ENCODE measurements at regions not wholly inside any gene's neighbourhood (a gene's known extent, or its start where the extent isn't known, plus 50 kb on each side); places are given as distances from the start of the nearest gene placed in this dataset.

DNA sequence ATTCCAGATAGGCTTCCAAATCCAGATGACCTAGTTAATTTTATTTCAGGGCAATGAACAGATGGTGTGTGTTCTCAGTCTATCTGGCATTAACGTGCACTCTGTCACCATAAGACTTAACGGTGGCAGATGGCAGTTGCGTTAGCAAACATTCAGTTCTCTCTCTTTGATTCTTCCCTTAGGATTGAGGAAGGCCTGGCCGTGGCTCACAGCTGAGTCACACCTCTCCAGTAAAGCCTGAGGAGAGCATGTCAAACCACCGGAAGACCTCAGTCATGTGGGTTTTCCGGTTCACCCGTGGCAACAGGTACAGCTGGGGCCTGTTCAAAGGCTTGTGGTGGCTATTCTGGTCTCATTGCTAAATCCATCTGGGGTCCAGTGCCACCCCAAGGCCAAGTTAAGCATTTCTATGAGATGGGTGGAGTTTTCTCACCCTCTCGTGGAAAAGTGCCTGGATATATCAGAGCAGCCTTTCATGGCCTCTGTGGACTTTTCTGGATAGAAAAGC is 545.1 kb upstream of the ATP2B1 start:
- H3K27ac ChIP-seq (ENCODE audit: insufficient read depth, low read length, poor library complexity, severe bottlenecking): no peak overlapping the region
- ATAC-seq (ENCODE audit: low read depth in 2 of 2): peak; percentile 79 to 82
- Mint-ChIP-seq H3K4me3 (no peak overlapping the region), H3K27me3 (peaks cover 4% of the 10 kb centered on the region), H3K36me3 (no peaks in the 10 kb centered on the region), H3K4me1 (peaks cover 5 to 23% (median 9%) of the 10 kb centered on the region in 4 donors), H3K9me3 (no peaks in the 10 kb centered on the region), H3K27ac (no peak overlapping the region)
- H3K9me3 ChIP-seq (ENCODE audit: control insufficient read depth in 2 of 2, low read length in 2 of 2): no peaks in the 10 kb centered on the region
- peak; percentile 4 to 54 (median 5) for DNase-seq
- H3K36me3 ChIP-seq (ENCODE audit: control insufficient read depth, insufficient read depth, low read length): no peaks in the 10 kb centered on the region
- H3K27me3 ChIP-seq (ENCODE audit: control insufficient read depth, insufficient read depth, low read length): no peaks in the 10 kb centered on the region
- no peak overlapping the region for H3K4me3 ChIP-seq (ENCODE audit: low read depth, low read length)
- peaks cover 5% of the 10 kb centered on the region for H3K4me1 ChIP-seq (ENCODE audit: control insufficient read depth, insufficient read depth, low read length, poor library complexity, severe bottlenecking)

DNA sequence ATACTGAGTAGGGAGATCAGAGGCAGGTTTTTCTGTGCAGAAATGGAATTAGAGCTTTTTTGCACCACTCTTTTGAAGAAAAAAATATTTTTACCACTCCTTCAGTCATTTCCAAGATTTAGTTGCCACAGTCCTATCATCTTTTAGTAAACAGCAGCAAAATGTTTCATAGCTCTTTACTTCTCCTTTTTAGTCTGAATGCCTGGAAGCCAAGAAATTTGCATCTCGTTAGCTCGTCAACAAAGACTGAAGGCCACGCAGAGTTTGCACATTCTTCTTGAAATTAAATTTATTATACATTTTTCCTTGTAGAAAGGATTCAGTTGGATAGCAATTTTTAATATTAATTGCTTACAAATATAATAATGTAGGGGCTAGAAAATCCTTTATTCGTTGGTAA is 544.5 kb upstream of the ATP2B1 start:
- H3K4me1 ChIP-seq (ENCODE audit: control insufficient read depth, insufficient read depth, low read length, poor library complexity, severe bottlenecking): peaks cover 5% of the 10 kb centered on the region
- H3K4me3 Mint-ChIP-seq: no peak overlapping the region
- no peak overlapping the region for H3K27ac ChIP-seq (ENCODE audit: insufficient read depth, low read length, poor library complexity, severe bottlenecking)
- H3K27me3 Mint-ChIP-seq: peaks cover 4% of the 10 kb centered on the region
- H3K36me3 Mint-ChIP-seq: no peaks in the 10 kb centered on the region
- no peak overlapping the region for H3K27ac Mint-ChIP-seq
- no peaks in the 10 kb centered on the region for H3K36me3 ChIP-seq (ENCODE audit: control insufficient read depth, insufficient read depth, low read length)
- H3K4me3 ChIP-seq (ENCODE audit: low read depth, low read length): no peak overlapping the region
- ATAC-seq (ENCODE audit: low read depth in 2 of 2) (no peak), DNase-seq (no peak)
- H3K9me3 ChIP-seq (ENCODE audit: control insufficient read depth in 2 of 2, low read length in 2 of 2): no peaks in the 10 kb centered on the region
- no peaks in the 10 kb centered on the region for H3K27me3 ChIP-seq (ENCODE audit: control insufficient read depth, insufficient read depth, low read length)
- peaks cover 5 to 23% (median 9%) of the 10 kb centered on the region in 4 donors for H3K4me1 Mint-ChIP-seq
- no peaks in the 10 kb centered on the region for H3K9me3 Mint-ChIP-seq

GRCh38 chr12:90250766-90251165 is 542.1 kb upstream of the ATP2B1 start:
- Mint-ChIP-seq H3K36me3 (no peaks in the 10 kb centered on the region), H3K27ac (no peak overlapping the region), H3K9me3 (no peaks in the 10 kb centered on the region), H3K27me3 (peaks cover 10% of the 10 kb centered on the region), H3K4me1 (peaks cover 5 to 23% (median 9%) of the 10 kb centered on the region in 4 donors), H3K4me3 (no peak overlapping the region)
- H3K27ac ChIP-seq (ENCODE audit: insufficient read depth, low read length, poor library complexity, severe bottlenecking): no peak overlapping the region
- no peak overlapping the region for H3K4me3 ChIP-seq (ENCODE audit: low read depth, low read length)
- no peaks in the 10 kb centered on the region for H3K36me3 ChIP-seq (ENCODE audit: control insufficient read depth, insufficient read depth, low read length)
- ATAC-seq (ENCODE audit: low read depth in 2 of 2) (no peak), DNase-seq (no peak)
- no peaks in the 10 kb centered on the region for H3K27me3 ChIP-seq (ENCODE audit: control insufficient read depth, insufficient read depth, low read length)
- no peaks in the 10 kb centered on the region for H3K9me3 ChIP-seq (ENCODE audit: control insufficient read depth in 2 of 2, low read length in 2 of 2)
- peaks cover 5% of the 10 kb centered on the region for H3K4me1 ChIP-seq (ENCODE audit: control insufficient read depth, insufficient read depth, low read length, poor library complexity, severe bottlenecking)

GRCh38 chr12:90250042-90250441 is 541.4 kb upstream of the ATP2B1 start:
- Mint-ChIP-seq H3K27ac (no peak overlapping the region), H3K9me3 (no peaks in the 10 kb centered on the region), H3K4me1 (peaks cover 5 to 23% (median 9%) of the 10 kb centered on the region in 4 donors), H3K4me3 (no peak overlapping the region), H3K36me3 (no peaks in the 10 kb centered on the region), H3K27me3 (peaks cover 12% of the 10 kb centered on the region)
- Histone ChIP-seq H3K4me1 (ENCODE audit: control insufficient read depth, insufficient read depth, low read length, poor library complexity, severe bottlenecking) (peaks cover 5% of the 10 kb centered on the region), H3K36me3 (ENCODE audit: control insufficient read depth, insufficient read depth, low read length) (no peaks in the 10 kb centered on the region), H3K27me3 (ENCODE audit: control insufficient read depth, insufficient read depth, low read length) (no peaks in the 10 kb centered on the region), H3K4me3 (ENCODE audit: low read depth, low read length) (no peak overlapping the region), H3K27ac (ENCODE audit: insufficient read depth, low read length, poor library complexity, severe bottlenecking) (no peak overlapping the region), H3K9me3 (ENCODE audit: control insufficient read depth in 2 of 2, low read length in 2 of 2) (no peaks in the 10 kb centered on the region)
- no peak for ATAC-seq (ENCODE audit: low read depth in 2 of 2)
- DNase-seq: no peak

- ATAC-seq (ENCODE audit: low read depth in 2 of 2): no peak
- Mint-ChIP-seq H3K4me3 (no peak overlapping the region), H3K27me3 (peaks cover 12% of the 10 kb centered on the region), H3K27ac (no peak overlapping the region), H3K36me3 (no peaks in the 10 kb centered on the region), H3K9me3 (no peaks in the 10 kb centered on the region), H3K4me1 (peaks cover 0 to 2% (median under 1%) of the 10 kb centered on the region in 4 donors)
- H3K27me3 ChIP-seq (ENCODE audit: control insufficient read depth, insufficient read depth, low read length): peaks cover 4% of the 10 kb centered on the region
- no peaks in the 10 kb centered on the region for H3K9me3 ChIP-seq (ENCODE audit: control insufficient read depth in 2 of 2, low read length in 2 of 2)
- no peak for DNase-seq
- H3K36me3 ChIP-seq (ENCODE audit: control insufficient read depth, insufficient read depth, low read length): no peaks in the 10 kb centered on the region
- no peaks in the 10 kb centered on the region for H3K4me1 ChIP-seq (ENCODE audit: control insufficient read depth, insufficient read depth, low read length, poor library complexity, severe bottlenecking)
- no peak overlapping the region for H3K27ac ChIP-seq (ENCODE audit: insufficient read depth, low read length, poor library complexity, severe bottlenecking)
- H3K4me3 ChIP-seq (ENCODE audit: low read depth, low read length): no peak overlapping the region
These were observed 538.0 kb upstream of the ATP2B1 start for GRCh38 chr12:90246688-90247087.

DNA sequence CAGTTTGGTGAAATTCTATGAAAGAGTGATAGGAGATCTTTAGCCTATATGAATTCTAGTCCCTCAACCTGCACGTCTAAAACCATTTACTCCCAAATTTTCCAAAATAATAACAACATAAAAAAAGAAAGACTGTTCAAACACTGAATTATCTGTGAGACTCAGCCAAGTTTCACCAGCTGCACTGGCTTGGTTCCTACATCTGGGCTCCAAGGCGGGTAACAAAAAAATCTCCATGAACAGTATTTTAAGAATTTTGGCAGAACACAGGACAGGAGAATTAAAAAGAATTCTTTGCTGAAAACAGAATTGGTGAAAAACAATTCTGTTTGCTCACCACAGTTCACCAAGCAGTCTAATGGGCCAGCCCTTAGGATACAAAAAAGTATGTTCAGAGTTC is 536.8 kb upstream of the ATP2B1 start:
- H3K36me3 Mint-ChIP-seq: no peaks in the 10 kb centered on the region
- H3K27me3 ChIP-seq (ENCODE audit: control insufficient read depth, insufficient read depth, low read length): peaks cover 4% of the 10 kb centered on the region
- H3K27ac ChIP-seq (ENCODE audit: insufficient read depth, low read length, poor library complexity, severe bottlenecking): no peak overlapping the region
- H3K27me3 Mint-ChIP-seq: peaks cover 9% of the 10 kb centered on the region
- no peak overlapping the region for H3K4me3 ChIP-seq (ENCODE audit: low read depth, low read length)
- no peaks in the 10 kb centered on the region for H3K4me1 ChIP-seq (ENCODE audit: control insufficient read depth, insufficient read depth, low read length, poor library complexity, severe bottlenecking)
- no peaks in the 10 kb centered on the region for H3K36me3 ChIP-seq (ENCODE audit: control insufficient read depth, insufficient read depth, low read length)
- no peak overlapping the region for H3K27ac Mint-ChIP-seq
- H3K4me1 Mint-ChIP-seq: peaks cover 0 to 2% (median 0%) of the 10 kb centered on the region in 4 donors
- no peaks in the 10 kb centered on the region for H3K9me3 Mint-ChIP-seq
- H3K4me3 Mint-ChIP-seq: no peak overlapping the region
- no peak for ATAC-seq (ENCODE audit: low read depth in 2 of 2)
- no peak for DNase-seq
- H3K9me3 ChIP-seq (ENCODE audit: control insufficient read depth in 2 of 2, low read length in 2 of 2): no peaks in the 10 kb centered on the region

- peaks cover 0 to 2% (median 0%) of the 10 kb centered on the region in 7 donors for H3K9me3 Mint-ChIP-seq
- ATAC-seq (ENCODE audit: low read depth in 2 of 2) (no peak), DNase-seq (no peak)
- peaks cover 7% of the 10 kb centered on the region for H3K27me3 Mint-ChIP-seq
- H3K4me1 ChIP-seq (ENCODE audit: control insufficient read depth, insufficient read depth, low read length, poor library complexity, severe bottlenecking): no peaks in the 10 kb centered on the region
- H3K4me1 Mint-ChIP-seq: peaks cover 0 to 2% (median 0%) of the 10 kb centered on the region in 4 donors
- H3K9me3 ChIP-seq (ENCODE audit: control insufficient read depth in 2 of 2, low read length in 2 of 2): no peaks in the 10 kb centered on the region
- no peaks in the 10 kb centered on the region for H3K36me3 Mint-ChIP-seq
- no peak overlapping the region for H3K4me3 Mint-ChIP-seq
- no peak overlapping the region for H3K27ac ChIP-seq (ENCODE audit: insufficient read depth, low read length, poor library complexity, severe bottlenecking)
- no peak overlapping the region for H3K4me3 ChIP-seq (ENCODE audit: low read depth, low read length)
- no peak overlapping the region for H3K27ac Mint-ChIP-seq
- H3K36me3 ChIP-seq (ENCODE audit: control insufficient read depth, insufficient read depth, low read length): no peaks in the 10 kb centered on the region
- peaks cover 4% of the 10 kb centered on the region for H3K27me3 ChIP-seq (ENCODE audit: control insufficient read depth, insufficient read depth, low read length)
These were observed 535.6 kb upstream of the ATP2B1 start for GRCh38 chr12:90244232-90244631.

DNA sequence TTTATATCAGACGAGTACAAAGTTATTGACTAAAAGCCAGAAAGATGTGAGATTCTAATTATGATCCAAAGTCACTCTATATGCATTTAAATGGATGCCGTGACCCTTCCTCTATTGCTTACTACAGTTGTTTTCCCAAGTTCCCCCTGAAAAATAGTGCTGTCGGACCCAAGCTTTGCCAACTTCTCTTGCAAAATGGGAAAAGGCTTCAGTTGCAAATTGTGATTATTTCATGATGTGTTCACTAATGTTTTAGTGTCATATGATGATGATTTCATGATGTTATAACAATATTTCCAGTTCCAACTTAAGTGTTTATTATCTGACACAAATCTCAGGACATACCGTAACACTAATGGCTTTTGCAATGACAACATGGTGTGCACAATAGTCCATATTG is 534.6 kb upstream of the ATP2B1 start:
- no peaks in the 10 kb centered on the region for H3K9me3 ChIP-seq (ENCODE audit: control insufficient read depth in 2 of 2, low read length in 2 of 2)
- DNase-seq (no peak), ATAC-seq (ENCODE audit: low read depth in 2 of 2) (no peak)
- H3K4me1 ChIP-seq (ENCODE audit: control insufficient read depth, insufficient read depth, low read length, poor library complexity, severe bottlenecking): no peaks in the 10 kb centered on the region
- no peak overlapping the region for H3K27ac ChIP-seq (ENCODE audit: insufficient read depth, low read length, poor library complexity, severe bottlenecking)
- H3K4me3 ChIP-seq (ENCODE audit: low read depth, low read length): no peak overlapping the region
- no peaks in the 10 kb centered on the region for H3K36me3 ChIP-seq (ENCODE audit: control insufficient read depth, insufficient read depth, low read length)
- Mint-ChIP-seq H3K4me3 (no peak overlapping the region), H3K27ac (no peak overlapping the region), H3K9me3 (peaks cover 0 to 2% (median 0%) of the 10 kb centered on the region in 7 donors), H3K4me1 (peaks cover 0 to 2% (median 0%) of the 10 kb centered on the region in 4 donors), H3K27me3 (peaks cover 8% of the 10 kb centered on the region), H3K36me3 (no peaks in the 10 kb centered on the region)
- peaks cover 7% of the 10 kb centered on the region for H3K27me3 ChIP-seq (ENCODE audit: control insufficient read depth, insufficient read depth, low read length)

Measured in CD4-positive, CD25-positive, alpha-beta regulatory T cell (primary cell).